ENCODE measurements at regions not wholly inside any gene's neighbourhood (a gene's known extent, or its start where the extent isn't known, plus 50 kb on each side); places are given as distances from the start of the nearest gene placed in this dataset.

DNA sequence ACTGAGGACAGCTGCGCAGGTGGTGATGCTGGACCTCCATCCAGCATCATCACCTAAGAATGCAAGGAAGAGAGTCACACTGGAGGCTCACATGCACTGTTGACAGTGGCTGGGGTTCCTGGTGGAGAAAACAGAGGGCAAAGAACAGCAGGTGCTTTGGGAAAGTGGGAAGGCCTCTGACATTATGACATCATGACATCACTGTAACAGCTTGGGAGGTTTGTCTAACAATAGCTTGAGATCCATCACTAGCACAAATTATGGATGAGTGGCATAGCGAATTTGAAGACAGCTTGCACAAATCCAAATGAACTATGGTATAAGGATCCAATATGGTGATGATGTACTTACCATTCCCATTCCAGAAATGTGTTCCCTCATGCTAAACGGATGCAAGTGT, 226.5 kb upstream of the MPHOSPH6 start:
- TF ChIP-seq, protein P1, sequence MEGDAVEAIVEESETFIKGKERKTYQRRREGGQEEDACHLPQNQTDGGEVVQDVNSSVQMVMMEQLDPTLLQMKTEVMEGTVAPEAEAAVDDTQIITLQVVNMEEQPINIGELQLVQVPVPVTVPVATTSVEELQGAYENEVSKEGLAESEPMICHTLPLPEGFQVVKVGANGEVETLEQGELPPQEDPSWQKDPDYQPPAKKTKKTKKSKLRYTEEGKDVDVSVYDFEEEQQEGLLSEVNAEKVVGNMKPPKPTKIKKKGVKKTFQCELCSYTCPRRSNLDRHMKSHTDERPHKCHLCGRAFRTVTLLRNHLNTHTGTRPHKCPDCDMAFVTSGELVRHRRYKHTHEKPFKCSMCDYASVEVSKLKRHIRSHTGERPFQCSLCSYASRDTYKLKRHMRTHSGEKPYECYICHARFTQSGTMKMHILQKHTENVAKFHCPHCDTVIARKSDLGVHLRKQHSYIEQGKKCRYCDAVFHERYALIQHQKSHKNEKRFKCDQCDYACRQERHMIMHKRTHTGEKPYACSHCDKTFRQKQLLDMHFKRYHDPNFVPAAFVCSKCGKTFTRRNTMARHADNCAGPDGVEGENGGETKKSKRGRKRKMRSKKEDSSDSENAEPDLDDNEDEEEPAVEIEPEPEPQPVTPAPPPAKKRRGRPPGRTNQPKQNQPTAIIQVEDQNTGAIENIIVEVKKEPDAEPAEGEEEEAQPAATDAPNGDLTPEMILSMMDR (IDR thresholded peaks at IDR 0.05) = no peak
- intact Hi-C loops (cut with DNase I) = no loop called here
- no peak overlapping the region for H3K4me3 ChIP-seq
- no peak overlapping the region for H3K9ac ChIP-seq (ENCODE audit: low read depth in 2 of 2, low read length in 2 of 2)
- H3K27me3 ChIP-seq = no peaks in the 10 kb centered on the region
- no peaks in the 10 kb centered on the region for H3K36me3 ChIP-seq
- no peak overlapping the region for H3K27ac ChIP-seq
- DNase-seq = no peak
- H3K4me1 ChIP-seq = no peaks in the 10 kb centered on the region
- no peaks in the 10 kb centered on the region for H3K9me3 ChIP-seq

DNA sequence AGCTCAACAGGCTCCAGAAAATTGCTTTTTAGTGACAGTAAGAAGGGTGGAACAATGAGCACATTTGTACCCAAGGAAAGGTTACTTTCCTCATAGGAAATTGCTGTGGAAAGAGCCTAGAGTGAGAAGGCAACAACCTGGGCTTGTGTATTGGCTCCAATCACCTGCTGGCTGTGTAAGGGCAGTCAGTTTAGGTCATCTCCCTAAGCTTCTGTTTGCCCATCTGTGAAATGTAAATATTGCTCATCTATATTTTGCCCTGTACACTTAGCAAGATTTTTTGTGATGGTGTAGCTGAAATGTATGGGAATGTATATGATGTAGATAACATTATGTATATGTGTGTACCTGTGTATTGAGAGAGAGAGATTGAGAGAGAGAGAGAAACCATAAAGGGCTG, 225.2 kb upstream of the MPHOSPH6 start:
- no peaks in the 10 kb centered on the region for H3K9me3 ChIP-seq
- DNase-seq = no peak
- H3K9ac ChIP-seq (ENCODE audit: low read depth in 2 of 2, low read length in 2 of 2) = no peak overlapping the region
- intact Hi-C loops (cut with DNase I) = no loop called here
- no peak overlapping the region for H3K4me3 ChIP-seq
- H3K36me3 ChIP-seq = no peaks in the 10 kb centered on the region
- H3K27ac ChIP-seq = no peak overlapping the region
- no peaks in the 10 kb centered on the region for H3K27me3 ChIP-seq
- TF ChIP-seq, protein P1 (IDR thresholded peaks at IDR 0.05) = no peak
- H3K4me1 ChIP-seq = no peaks in the 10 kb centered on the region

DNA sequence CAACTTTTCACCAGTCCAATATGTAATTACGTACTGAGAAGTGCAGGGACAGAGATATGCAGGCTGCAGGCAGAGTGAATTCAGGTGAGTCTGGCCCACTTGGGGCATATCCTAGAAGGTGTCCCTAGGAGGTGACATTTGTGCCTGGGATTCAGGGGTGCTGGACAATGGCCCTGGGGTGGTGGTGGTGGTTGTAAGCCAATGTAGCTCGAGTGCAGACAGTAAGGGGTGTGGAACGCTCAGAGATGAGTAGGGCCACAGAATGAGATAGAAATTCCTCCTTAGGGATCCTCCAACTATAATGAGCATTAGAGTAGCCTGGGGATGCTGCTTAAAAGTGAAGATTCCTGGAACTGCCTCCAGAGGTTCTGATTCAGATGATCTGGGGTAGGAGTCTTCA, 221.7 kb upstream of the MPHOSPH6 start:
- TF ChIP-seq, protein P1 (IDR thresholded peaks at IDR 0.05) = no peak
- H3K27ac ChIP-seq = no peak overlapping the region
- no peak overlapping the region for H3K9ac ChIP-seq (ENCODE audit: low read depth in 2 of 2, low read length in 2 of 2)
- no peaks in the 10 kb centered on the region for H3K36me3 ChIP-seq
- DNase-seq = no peak
- H3K27me3 ChIP-seq = no peaks in the 10 kb centered on the region
- H3K4me1 ChIP-seq = no peaks in the 10 kb centered on the region
- intact Hi-C loops (cut with DNase I) = no loop called here
- no peak overlapping the region for H3K4me3 ChIP-seq
- H3K9me3 ChIP-seq = no peaks in the 10 kb centered on the region

DNA sequence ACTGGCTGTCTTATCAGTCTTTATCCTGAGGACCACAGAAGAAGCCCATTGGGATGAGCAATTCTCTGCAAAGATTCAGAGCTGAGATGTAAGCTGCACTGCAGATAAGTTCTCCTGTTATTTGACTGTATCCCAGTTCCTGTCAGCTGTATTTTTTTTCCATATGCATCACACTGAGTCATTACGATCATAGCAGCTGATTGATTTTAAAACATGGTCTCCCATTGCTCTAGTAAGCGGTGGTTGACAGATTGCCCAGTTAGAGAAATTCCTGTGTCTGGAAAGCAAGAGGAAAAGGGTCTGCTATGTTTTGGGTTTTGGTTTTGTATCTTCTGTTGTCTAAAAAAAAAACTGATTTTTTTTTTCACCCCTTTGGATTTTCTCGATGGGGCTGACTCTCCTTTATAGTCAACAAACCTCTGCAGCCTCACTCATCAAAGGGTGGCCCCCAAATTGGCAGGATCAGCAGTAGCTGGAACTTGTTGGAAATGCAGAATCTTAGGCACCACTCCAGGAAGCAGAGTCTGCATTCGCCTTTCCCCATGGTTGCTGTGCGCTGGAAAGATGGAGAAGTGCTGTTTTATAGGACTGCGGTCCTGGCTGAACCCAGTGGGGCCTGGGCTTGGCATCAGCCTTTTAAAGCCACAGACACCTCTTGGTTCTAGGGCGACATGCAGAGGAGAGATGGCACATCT, 220.1 kb upstream of the MPHOSPH6 start:
- Histone ChIP-seq H3K27ac (no peak overlapping the region), H3K4me1 (no peaks in the 10 kb centered on the region), H3K27me3 (no peaks in the 10 kb centered on the region), H3K9me3 (no peaks in the 10 kb centered on the region), H3K36me3 (no peaks in the 10 kb centered on the region), H3K9ac (ENCODE audit: low read depth in 2 of 2, low read length in 2 of 2) (no peak overlapping the region), H3K4me3 (no peak overlapping the region)
- intact Hi-C loops (cut with DNase I) = no loop called here
- no peak for DNase-seq
- TF ChIP-seq, protein P1 (IDR thresholded peaks at IDR 0.05) = no peak

DNA sequence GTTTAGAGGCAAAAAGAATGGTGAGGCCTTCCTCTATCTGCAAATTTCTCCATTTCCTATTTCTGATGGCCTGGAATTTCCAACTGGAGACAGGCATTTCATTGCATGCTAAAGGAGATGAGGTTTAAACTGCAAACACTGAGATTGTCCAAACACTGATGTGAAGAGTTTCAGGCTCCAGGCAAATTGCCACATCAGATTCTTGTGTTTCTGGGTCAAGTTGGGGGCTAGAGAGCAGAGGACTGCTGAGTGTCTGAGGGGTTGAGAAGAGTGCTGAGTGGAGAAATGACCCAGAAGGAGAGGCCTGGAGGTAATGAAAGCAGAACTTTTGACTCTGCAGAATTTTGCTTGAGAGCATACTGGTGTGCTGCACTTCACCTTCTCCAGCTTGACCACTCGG, 216.7 kb upstream of the MPHOSPH6 start:
- Histone ChIP-seq H3K4me3 (no peak overlapping the region), H3K27me3 (no peaks in the 10 kb centered on the region), H3K27ac (no peak overlapping the region), H3K36me3 (no peaks in the 10 kb centered on the region), H3K9ac (ENCODE audit: low read depth in 2 of 2, low read length in 2 of 2) (no peak overlapping the region), H3K4me1 (no peaks in the 10 kb centered on the region), H3K9me3 (no peaks in the 10 kb centered on the region)
- TF ChIP-seq, protein P1 (IDR thresholded peaks at IDR 0.05) = no peak
- intact Hi-C loops (cut with DNase I) = no loop called here
- no peak for DNase-seq

All from colonic mucosa (tissue), 4 donors.